OCI-LY7 (cell line): ENCODE measurements at regions not wholly inside any gene's neighbourhood (a gene's known extent, or its start where the extent isn't known, plus 50 kb on each side); places are given as distances from the start of the nearest gene placed in this dataset.

Source experiments
- BruUV-seq: library from RNA; stranded (reverse); fragments of 400-500 nt; replicated peaks from 2 replicates; lab custom pipeline; 2021; lab: Mats Ljungman, UMichigan
- CTCF ChIA-PET: fragments of 300-600 bp; sonication (Branson Sonifier 250); formaldehyde crosslinking; loops from one replicate; lab custom pipeline; 2022; ENCODE audit warnings: antibody characterized with exemption; ENCODE audit not compliant: unreplicated experiment; lab: Charles Lee
- POLR2A ChIA-PET: fragments of 300-600 bp; sonication (Branson Sonifier 250); formaldehyde crosslinking; loops from one replicate; lab custom pipeline; 2022; ENCODE audit warnings: antibody characterized with exemption; lab: Charles Lee
- DNase-seq: peaks from one replicate; pipeline ENCODE4 v3.0.0-alpha.2; 2015; ENCODE audit warnings: low spot score
- H2AFZ ChIP-seq: fragments of 200-600 bp; sonication (generic), shearing (Covaris generic); 2 replicates; pipeline ENCODE4 v1.6.1; 2014; ENCODE audit warnings: mild to moderate bottlenecking, antibody characterized with exemption, low read length, moderate library complexity
- H3K27ac ChIP-seq: fragments of 200-600 bp; sonication (generic); 2 replicates; pipeline ENCODE4 v1.5.1; 2014; ENCODE audit warnings: mixed run types, low read depth, mild to moderate bottlenecking, moderate library complexity, low read length, inconsistent platforms; ENCODE audit not compliant: poor library complexity, severe bottlenecking
- H3K36me3 ChIP-seq: fragments of 200-600 bp; sonication (generic); 2 replicates; pipeline ENCODE4 v1.6.1; 2014; ENCODE audit warnings: mild to moderate bottlenecking, antibody characterized with exemption, low read length, moderate library complexity, mixed read lengths; ENCODE audit not compliant: insufficient read depth
- H3K4me1 ChIP-seq: fragments of 200-600 bp; sonication (generic); 2 replicates; pipeline ENCODE4 v1.5.1; 2014; ENCODE audit warnings: mild to moderate bottlenecking, low read length; ENCODE audit not compliant: insufficient read depth, poor library complexity, severe bottlenecking
- H3K4me2 ChIP-seq: fragments of 200-600 bp; sonication (generic); 2 replicates; pipeline ENCODE4 v1.6.1; 2014; ENCODE audit warnings: mild to moderate bottlenecking, low read length
- H3K4me3 ChIP-seq: fragments of 200-600 bp; sonication (generic); 2 replicates; pipeline ENCODE4 v1.5.1; 2014; ENCODE audit warnings: mild to moderate bottlenecking, low read depth, low read length; ENCODE audit not compliant: poor library complexity, severe bottlenecking
- H3K79me2 ChIP-seq: fragments of 200-600 bp; sonication (generic); 2 replicates; pipeline ENCODE4 v1.6.1; 2016; ENCODE audit warnings: low read depth, mild to moderate bottlenecking, low read length, moderate library complexity, mixed read lengths; ENCODE audit not compliant: insufficient read depth
- H3K9me2 ChIP-seq: fragments of 200-600 bp; sonication (generic); 2 replicates; pipeline ENCODE4 v1.6.1; 2016; ENCODE audit warnings: mild to moderate bottlenecking, low read length, mixed read lengths; ENCODE audit not compliant: insufficient read depth
- H3K9me3 ChIP-seq: fragments of 200-600 bp; sonication (generic); 2 replicates; pipeline ENCODE4 v1.6.1; 2014; ENCODE audit warnings: mild to moderate bottlenecking, mixed run types, low read length, mixed read lengths
- H4K20me1 ChIP-seq: fragments of 200-600 bp; sonication (generic); 2 replicates; pipeline ENCODE4 v1.6.1; 2014; ENCODE audit warnings: mild to moderate bottlenecking, antibody characterized with exemption, low read length, moderate library complexity, mixed read lengths; ENCODE audit not compliant: insufficient read depth
- EZH2phosphoT487 ChIP-seq: fragments of 200-600 bp; sonication (generic); IDR thresholded peaks from 2 replicates; pipeline ENCODE4 v1.6.1; 2018; ENCODE audit warnings: low read depth, borderline replicate concordance, mild to moderate bottlenecking, mixed run types, antibody characterized with exemption, low read length, moderate library complexity, mixed read lengths
- intact Hi-C: fragments of 100-400 bp; cut with micrococcal nuclease; formaldehyde crosslinking; loops from one replicate; pipeline ENCODE4 v1.10.0; 2022; ENCODE audit not compliant: unreplicated experiment
- TF ChIP-seq, protein P1 (sequence below): fragments of 200-600 bp; sonication (generic); conservative IDR thresholded peaks from 2 replicates; pipeline ENCODE4 v1.5.1; 2014; ENCODE audit warnings: mild to moderate bottlenecking, antibody characterized with exemption, low read length, moderate library complexity, mixed read lengths

DNA sequence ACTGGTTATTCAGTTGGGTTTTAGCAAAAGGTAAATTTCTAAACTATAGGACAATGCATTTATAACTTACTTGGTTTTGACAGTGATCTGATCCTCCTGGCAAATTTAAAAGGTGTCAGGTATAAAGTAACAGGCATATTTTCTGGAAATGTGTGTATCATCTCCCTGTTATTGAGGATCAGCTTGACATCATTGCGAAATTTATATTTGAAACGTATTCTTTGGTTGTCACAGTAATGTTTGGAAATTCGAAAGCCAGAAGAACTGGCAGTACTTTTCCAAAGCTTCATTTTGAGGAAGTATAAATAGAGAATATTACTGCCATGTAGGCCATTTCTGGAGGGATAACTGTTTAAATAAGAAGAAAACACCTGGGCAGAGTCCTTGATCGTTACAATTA is 422.2 kb upstream of the NRXN1 start:
- no TSS peak for BruUV-seq
- TF ChIP-seq, protein P1, sequence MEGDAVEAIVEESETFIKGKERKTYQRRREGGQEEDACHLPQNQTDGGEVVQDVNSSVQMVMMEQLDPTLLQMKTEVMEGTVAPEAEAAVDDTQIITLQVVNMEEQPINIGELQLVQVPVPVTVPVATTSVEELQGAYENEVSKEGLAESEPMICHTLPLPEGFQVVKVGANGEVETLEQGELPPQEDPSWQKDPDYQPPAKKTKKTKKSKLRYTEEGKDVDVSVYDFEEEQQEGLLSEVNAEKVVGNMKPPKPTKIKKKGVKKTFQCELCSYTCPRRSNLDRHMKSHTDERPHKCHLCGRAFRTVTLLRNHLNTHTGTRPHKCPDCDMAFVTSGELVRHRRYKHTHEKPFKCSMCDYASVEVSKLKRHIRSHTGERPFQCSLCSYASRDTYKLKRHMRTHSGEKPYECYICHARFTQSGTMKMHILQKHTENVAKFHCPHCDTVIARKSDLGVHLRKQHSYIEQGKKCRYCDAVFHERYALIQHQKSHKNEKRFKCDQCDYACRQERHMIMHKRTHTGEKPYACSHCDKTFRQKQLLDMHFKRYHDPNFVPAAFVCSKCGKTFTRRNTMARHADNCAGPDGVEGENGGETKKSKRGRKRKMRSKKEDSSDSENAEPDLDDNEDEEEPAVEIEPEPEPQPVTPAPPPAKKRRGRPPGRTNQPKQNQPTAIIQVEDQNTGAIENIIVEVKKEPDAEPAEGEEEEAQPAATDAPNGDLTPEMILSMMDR = no peak
- TF ChIP-seq EZH2phosphoT487 = no peak
- CTCF ChIA-PET = no interaction called here
- H3K9me2 ChIP-seq = no peaks in the 10 kb centered on the region
- H3K4me1 ChIP-seq = no peaks in the 10 kb centered on the region
- intact Hi-C loops = no loop called here
- H3K4me2 ChIP-seq = no peak overlapping the region
- no peak for DNase-seq
- H2AFZ ChIP-seq = no peak overlapping the region
- H4K20me1 ChIP-seq = no peaks in the 10 kb centered on the region
- no peak overlapping the region for H3K4me3 ChIP-seq
- H3K36me3 ChIP-seq = no peaks in the 10 kb centered on the region
- no peaks in the 10 kb centered on the region for H3K9me3 ChIP-seq
- POLR2A ChIA-PET = no interaction called here
- no peaks in the 10 kb centered on the region for H3K79me2 ChIP-seq
- H3K27ac ChIP-seq = no peak overlapping the region

DNA sequence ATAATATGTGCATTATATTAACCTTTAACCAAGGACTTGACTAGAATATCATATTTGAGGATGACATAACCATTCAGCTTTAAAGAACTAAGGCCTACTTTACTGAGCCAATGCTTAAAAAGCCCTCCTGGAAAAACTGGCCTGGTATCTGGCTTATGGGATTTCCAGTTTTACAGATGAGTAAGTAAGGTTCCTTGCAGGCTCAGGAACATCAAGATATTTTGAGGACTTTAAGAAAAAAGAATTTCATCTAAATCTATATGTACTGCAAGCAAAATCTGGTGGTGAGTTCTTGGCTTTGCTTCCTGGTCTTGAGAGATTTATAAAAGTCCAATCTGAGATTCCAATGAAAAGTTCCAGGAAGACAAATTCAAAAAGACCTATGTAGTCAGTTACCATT is 417.0 kb upstream of the NRXN1 start:
- POLR2A ChIA-PET = interaction anchor here (0.7 kb wide), 1 partner anchor 20 kb away, joined by 5 read pairs; no protein-coding TSS in a partner anchor
- Histone ChIP-seq H3K4me3 (no peak overlapping the region), H3K9me3 (no peaks in the 10 kb centered on the region), H3K4me1 (no peaks in the 10 kb centered on the region), H2AFZ (no peak overlapping the region), H3K36me3 (no peaks in the 10 kb centered on the region), H4K20me1 (no peaks in the 10 kb centered on the region), H3K79me2 (no peaks in the 10 kb centered on the region), H3K4me2 (no peak overlapping the region), H3K9me2 (no peaks in the 10 kb centered on the region), H3K27ac (no peak overlapping the region)
- no peak for DNase-seq
- no peak for TF ChIP-seq EZH2phosphoT487
- TF ChIP-seq, protein P1 = no peak
- no TSS peak for BruUV-seq
- intact Hi-C loops = no loop called here
- CTCF ChIA-PET = no interaction called here

DNA sequence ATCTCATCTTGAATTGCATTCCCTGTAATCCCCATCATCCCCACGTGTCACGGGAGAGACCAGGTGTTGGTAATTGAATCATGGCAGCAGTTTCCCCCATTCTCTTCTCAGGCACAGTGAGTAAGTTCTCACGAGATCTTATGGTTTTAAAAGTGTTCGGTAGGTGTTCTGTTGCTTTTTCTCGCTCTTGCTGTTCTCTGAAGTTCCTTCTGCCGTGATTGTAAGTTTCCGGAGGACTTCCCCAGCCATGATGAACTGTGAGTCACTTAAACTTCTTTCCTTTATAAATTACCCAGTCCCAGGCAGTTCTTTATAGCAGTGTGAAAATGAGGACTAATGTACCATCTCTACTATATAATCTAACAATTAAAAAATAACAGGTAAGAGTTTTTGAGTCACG is 409.9 kb upstream of the NRXN1 start:
- Histone ChIP-seq H3K4me2 (no peak overlapping the region), H3K4me1 (no peaks in the 10 kb centered on the region), H3K9me2 (no peaks in the 10 kb centered on the region), H3K4me3 (no peak overlapping the region), H2AFZ (no peak overlapping the region), H3K9me3 (no peaks in the 10 kb centered on the region), H3K27ac (no peak overlapping the region), H3K36me3 (no peaks in the 10 kb centered on the region), H4K20me1 (no peaks in the 10 kb centered on the region), H3K79me2 (no peaks in the 10 kb centered on the region)
- intact Hi-C loops = no loop called here
- CTCF ChIA-PET = no interaction called here
- no peak for DNase-seq
- POLR2A ChIA-PET = no interaction called here
- no TSS peak for BruUV-seq
- TF ChIP-seq EZH2phosphoT487 = no peak
- TF ChIP-seq, protein P1 = no peak
